Heart left ventricle (tissue), 16 donors: ENCODE measurements at regions not wholly inside any gene's neighbourhood (a gene's known extent, or its start where the extent isn't known, plus 50 kb on each side); places are given as distances from the start of the nearest gene placed in this dataset.

ENCODE experiments used
- ATAC-seq, 4 donors: fragments of 200-7000 bp; cut with Tn5 transposase; one replicate each; pipeline ENCODE4 v1.9.1; 2020 to 2022; ENCODE audit warnings: moderate library complexity in 4 of 4, mild to moderate bottlenecking in 3 of 4, moderate number of reproducible peaks in 1 of 4
- DNase-seq, 5 donors: peaks; one replicate each; pipeline ENCODE4 v3.0.0-alpha.2; 2020
- H3K27ac ChIP-seq, 12 donors: fragments of 200-600 bp; sonication (generic) in 4 of 12; one replicate each; pipeline versions ENCODE4 v1.5.0 to v1.8.0; 2016 to 2022; ENCODE audit warnings: mild to moderate bottlenecking in 2 of 12
- H3K27me3 ChIP-seq, 9 donors: fragments of 200-600 bp; sonication (generic) in 2 of 9; one replicate each; pipeline versions ENCODE4 v1.5.1 to v1.8.0; 2016 to 2022; ENCODE audit warnings: mild to moderate bottlenecking in 3 of 9
- H3K36me3 ChIP-seq, 9 donors: fragments of 200-600 bp; sonication (generic) in 2 of 9; one replicate each; pipeline versions ENCODE4 v1.5.0 to v1.8.0; 2018 to 2022; ENCODE audit warnings: mild to moderate bottlenecking in 2 of 9
- H3K4me1 ChIP-seq, 12 donors: fragments of 200-600 bp; sonication (generic) in 4 of 12; one replicate each; pipeline versions ENCODE4 v1.5.0 to v1.8.0; 2016 to 2022; ENCODE audit warnings: mild to moderate bottlenecking in 3 of 12
- H3K4me3 ChIP-seq, 12 donors: fragments of 200-600 bp; sonication (generic) in 4 of 12; one replicate each; pipeline versions ENCODE4 v1.5.0 to v1.8.0; 2017 to 2022; ENCODE audit warnings: mild to moderate bottlenecking in 9 of 12, moderate library complexity in 4 of 12
- H3K9me3 ChIP-seq, 12 donors: fragments of 200-600 bp; sonication (generic) in 4 of 12; one replicate each; pipeline versions ENCODE4 v1.5.0 to v1.8.0; 2016 to 2022; ENCODE audit warnings: mild to moderate bottlenecking in 1 of 12
- POLR2A ChIP-seq, 2 donors: fragments of 450-650 bp; IDR thresholded peaks; one replicate each; pipeline ENCODE4 v1.6.1; 2017; ENCODE audit warnings: antibody characterized with exemption in 2 of 2, mild to moderate bottlenecking in 2 of 2, moderate library complexity in 2 of 2
- WGBS, 4 donors: extraction: QIAGEN DNeasy Blood & Tissue Kit in 2 of 4; methylation state at CpG; one replicate each; pipeline versions ENCODE4 v1.1.5 to v1.1.7; 2013 to 2018; 5-methylcytosine and 5-hydroxymethylcytosine counted together
- intact Hi-C, 10 donors: fragments of 100-400 bp; cut with DNase I; formaldehyde crosslinking; loops; one replicate each; pipeline versions ENCODE4 v1.11.1 to v1.14.2; 2022
- TF ChIP-seq, protein P1 (sequence below), 12 donors: fragments of 200-600 bp; sonication (generic) in 4 of 12; IDR thresholded peaks; one replicate each; pipeline versions ENCODE4 v1.5.0 to v1.8.0; 2018 to 2022; ENCODE audit warnings: antibody characterized with exemption in 12 of 12, mild to moderate bottlenecking in 5 of 12
- donor health status: ischemic (EF 13 %, LVEDD 7.1; RV severe dilation, severe dysfunction).
- donor health status: healthy with polysubstance abuse.
- donor health status: DM: no; HTN: yes; CAD: no.
- donor health status: DM: no; HTN: no; CAD: no.
- donor health status: ischemic (EF 25% LVEDD 6.9; RV normal size, moderate dysfunction).
- donor health status: ischemic (EF 25% LVEDD 5.7; RV mildly dilated, moderate dysfunction).
- donor health status: healthy.
- donor health status: DM: yes; HTN: yes; CAD: no.
- donor health status: ischemic (EF 35%, LVEDD 5.7; RV mildly dilated, moderate dysfunction).
- donor health status: nonischemic (EF 11% LVEDD 7.7; RV severe dilation, severe dysfunction).
- donor health status: DM: yes; HTN: yes; CAD: no.
- donor health status: PGD.
- donor health status: ischemic (EF 29% LVEDD 5.4; RV normal size, mild dysfunction).
- donor health status: nonischemic (EF 23%, LVEDD 6.1; RV moderate dilation, normal function).

DNA sequence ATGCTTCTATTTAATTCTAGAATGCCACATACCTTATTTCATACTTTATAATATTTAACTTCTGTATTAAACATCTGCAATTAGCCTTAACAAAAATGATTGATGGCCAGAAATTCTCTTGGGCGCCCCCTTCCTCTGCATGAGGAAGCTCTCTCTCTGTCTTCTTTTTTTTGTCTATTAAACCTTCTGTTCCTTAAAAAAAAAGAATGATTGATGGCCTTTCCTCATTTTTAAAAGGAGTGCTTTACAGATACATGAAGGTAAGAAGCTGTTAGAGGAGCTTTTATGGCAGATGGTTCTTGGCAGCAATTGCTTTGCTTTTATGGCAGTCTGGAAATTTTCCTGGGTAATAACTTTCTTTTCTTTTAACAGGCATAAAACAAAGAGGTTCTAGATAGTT is 526.9 kb downstream of the SLC4A3 start:
- 76 to 82% (median 80%) methylated on average over 1 of the region's 1 CpG for WGBS, 4 donors
- DNase-seq = no peak
- Histone ChIP-seq H3K4me3 (no peak overlapping the region), H3K9me3 (no peaks in the 10 kb centered on the region), H3K27ac (no peak overlapping the region), H3K4me1 (no peaks in the 10 kb centered on the region), H3K36me3 (no peaks in the 10 kb centered on the region), H3K27me3 (no peaks in the 10 kb centered on the region)
- TF ChIP-seq, protein P1, sequence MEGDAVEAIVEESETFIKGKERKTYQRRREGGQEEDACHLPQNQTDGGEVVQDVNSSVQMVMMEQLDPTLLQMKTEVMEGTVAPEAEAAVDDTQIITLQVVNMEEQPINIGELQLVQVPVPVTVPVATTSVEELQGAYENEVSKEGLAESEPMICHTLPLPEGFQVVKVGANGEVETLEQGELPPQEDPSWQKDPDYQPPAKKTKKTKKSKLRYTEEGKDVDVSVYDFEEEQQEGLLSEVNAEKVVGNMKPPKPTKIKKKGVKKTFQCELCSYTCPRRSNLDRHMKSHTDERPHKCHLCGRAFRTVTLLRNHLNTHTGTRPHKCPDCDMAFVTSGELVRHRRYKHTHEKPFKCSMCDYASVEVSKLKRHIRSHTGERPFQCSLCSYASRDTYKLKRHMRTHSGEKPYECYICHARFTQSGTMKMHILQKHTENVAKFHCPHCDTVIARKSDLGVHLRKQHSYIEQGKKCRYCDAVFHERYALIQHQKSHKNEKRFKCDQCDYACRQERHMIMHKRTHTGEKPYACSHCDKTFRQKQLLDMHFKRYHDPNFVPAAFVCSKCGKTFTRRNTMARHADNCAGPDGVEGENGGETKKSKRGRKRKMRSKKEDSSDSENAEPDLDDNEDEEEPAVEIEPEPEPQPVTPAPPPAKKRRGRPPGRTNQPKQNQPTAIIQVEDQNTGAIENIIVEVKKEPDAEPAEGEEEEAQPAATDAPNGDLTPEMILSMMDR (IDR thresholded peaks at IDR 0.05) = no peak
- ATAC-seq = no peak
- intact Hi-C loops = no loop called here

DNA sequence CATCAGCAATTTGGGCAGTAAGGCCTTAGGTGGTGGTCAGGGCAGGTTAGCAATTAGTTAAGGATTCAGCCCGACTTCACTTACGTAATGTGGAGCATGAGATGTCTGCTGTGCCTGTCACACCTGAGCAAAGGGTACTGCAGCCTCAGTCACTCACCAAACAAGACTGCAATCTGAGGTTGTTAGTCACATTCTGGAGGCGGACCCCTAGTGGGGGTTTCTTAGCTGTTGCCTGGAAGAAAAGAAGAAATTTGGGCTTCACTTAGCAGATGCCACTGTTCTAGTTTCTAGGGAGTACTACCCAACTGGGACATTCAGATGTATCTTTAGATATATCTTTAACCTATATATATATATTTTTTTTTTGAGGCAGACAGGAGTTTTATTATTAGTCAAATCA is 529.9 kb downstream of the SLC4A3 start:
- H3K36me3 ChIP-seq = no peaks in the 10 kb centered on the region
- no peak overlapping the region for H3K4me3 ChIP-seq
- DNase-seq = no peak
- no peaks in the 10 kb centered on the region for H3K4me1 ChIP-seq
- WGBS, 4 donors = 86 to 95% (median 92%) methylated on average over 3 of the region's 3 CpGs
- no peak for ATAC-seq
- no peak overlapping the region for H3K27ac ChIP-seq
- peaks cover 0 to 17% (median 0%) of the 10 kb centered on the region in 12 donors for H3K9me3 ChIP-seq
- TF ChIP-seq POLR2A (IDR thresholded peaks at IDR 0.05) = no peak
- TF ChIP-seq, protein P1 (IDR thresholded peaks at IDR 0.05) = no peak
- intact Hi-C loops = no loop called here
- no peaks in the 10 kb centered on the region for H3K27me3 ChIP-seq

- no peak for DNase-seq
- intact Hi-C loops = no loop called here
- Histone ChIP-seq H3K27me3 (no peaks in the 10 kb centered on the region), H3K27ac (no peak overlapping the region), H3K4me1 (no peaks in the 10 kb centered on the region), H3K4me3 (no peak overlapping the region), H3K9me3 (peaks cover 0 to 17% (median 0%) of the 10 kb centered on the region in 12 donors), H3K36me3 (no peaks in the 10 kb centered on the region)
- no peak for ATAC-seq
- 79 to 83% (median 82%) methylated on average over 2 of the region's 2 CpGs for WGBS, 4 donors
- TF ChIP-seq, protein P1 (IDR thresholded peaks at IDR 0.05) = no peak
- no peak for TF ChIP-seq POLR2A (IDR thresholded peaks at IDR 0.05)
Measured at GRCh38 chr2:220159738-220160137, 532.3 kb downstream of the SLC4A3 start.

- Histone ChIP-seq H3K9me3 (peaks cover 0 to 17% (median 0%) of the 10 kb centered on the region in 12 donors), H3K27me3 (no peaks in the 10 kb centered on the region), H3K36me3 (no peaks in the 10 kb centered on the region), H3K4me3 (no peak overlapping the region), H3K4me1 (no peaks in the 10 kb centered on the region), H3K27ac (no peak overlapping the region)
- TF ChIP-seq, protein P1 (IDR thresholded peaks at IDR 0.05) = no peak
- TF ChIP-seq POLR2A (IDR thresholded peaks at IDR 0.05) = no peak
- ATAC-seq (no peak), DNase-seq (no peak)
- WGBS, 4 donors = 17 to 37% (median 28%) methylated on average over 1 of the region's 1 CpG
- intact Hi-C loops = no loop called here
Measured at GRCh38 chr2:220162320-220162719, 534.9 kb downstream of the SLC4A3 start.
